ENCODE measurements at regions not wholly inside any gene's neighbourhood (a gene's known extent, or its start where the extent isn't known, plus 50 kb on each side); places are given as distances from the start of the nearest gene placed in this dataset.

DNA sequence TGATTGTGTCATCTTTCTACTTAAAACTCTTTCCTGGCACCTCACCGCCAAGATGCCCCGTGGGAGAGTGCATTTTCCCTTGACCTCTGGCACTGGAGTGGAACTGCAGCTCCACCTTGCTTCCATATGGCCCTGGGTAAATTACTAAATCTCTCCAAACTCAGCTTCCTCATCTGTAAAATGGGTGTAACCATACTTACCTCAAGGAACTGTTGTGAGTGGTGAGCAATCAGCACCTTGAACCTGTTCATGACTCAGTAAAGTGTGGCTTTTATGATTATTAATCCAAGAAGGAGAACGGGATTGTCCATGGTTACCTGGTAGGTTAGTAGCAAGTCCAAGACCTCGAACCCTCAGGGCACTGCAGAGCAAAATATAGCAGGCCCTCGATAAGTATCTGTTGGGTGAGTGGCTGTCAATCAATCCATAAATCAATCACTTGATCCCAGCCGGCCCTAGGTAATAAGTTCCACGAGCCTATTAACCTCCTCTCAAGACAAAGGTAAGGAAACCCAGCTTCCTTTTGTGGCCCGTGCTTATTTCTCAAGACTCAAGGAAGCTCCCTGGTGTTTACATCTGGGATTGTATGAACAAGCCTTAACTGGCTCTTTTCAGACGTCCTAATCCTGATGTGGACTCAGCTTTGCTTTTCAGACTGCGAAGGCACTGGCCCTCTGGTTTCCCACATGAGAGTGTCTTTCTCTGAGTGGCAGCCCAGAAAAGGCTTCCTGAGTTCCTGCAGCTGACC is 114.0 kb upstream of the GJB5 start:
- Histone ChIP-seq H3K4me2 (ENCODE audit: low read length) (no peak overlapping the region), H3K79me2 (ENCODE audit: low read length) (no peaks in the 10 kb centered on the region), H3K4me3 (ENCODE audit: low read length) (no peak overlapping the region), H3K9me2 (replicated peaks; ENCODE audit: low read length) (no peaks in the 10 kb centered on the region), H3K27me3 (ENCODE audit: low read length) (peaks cover 64% of the 10 kb centered on the region), H2AFZ (ENCODE audit: low read length) (no peak overlapping the region), H3K9ac (ENCODE audit: low read length) (no peak overlapping the region), H3K36me3 (ENCODE audit: low read depth, low read length) (no peaks in the 10 kb centered on the region), H3K4me1 (ENCODE audit: insufficient read depth, low read length) (no peaks in the 10 kb centered on the region), H3K9me3 (ENCODE audit: low read length) (no peaks in the 10 kb centered on the region), H4K20me1 (ENCODE audit: low read length) (no peaks in the 10 kb centered on the region), H3K27ac (ENCODE audit: low read length) (no peak overlapping the region), H3F3A (ENCODE audit: low read length, unreplicated experiment) (no peaks in the 10 kb centered on the region)
- no TSS peak for BruUV-seq (replicated peaks)
- TF ChIP-seq, protein P1, sequence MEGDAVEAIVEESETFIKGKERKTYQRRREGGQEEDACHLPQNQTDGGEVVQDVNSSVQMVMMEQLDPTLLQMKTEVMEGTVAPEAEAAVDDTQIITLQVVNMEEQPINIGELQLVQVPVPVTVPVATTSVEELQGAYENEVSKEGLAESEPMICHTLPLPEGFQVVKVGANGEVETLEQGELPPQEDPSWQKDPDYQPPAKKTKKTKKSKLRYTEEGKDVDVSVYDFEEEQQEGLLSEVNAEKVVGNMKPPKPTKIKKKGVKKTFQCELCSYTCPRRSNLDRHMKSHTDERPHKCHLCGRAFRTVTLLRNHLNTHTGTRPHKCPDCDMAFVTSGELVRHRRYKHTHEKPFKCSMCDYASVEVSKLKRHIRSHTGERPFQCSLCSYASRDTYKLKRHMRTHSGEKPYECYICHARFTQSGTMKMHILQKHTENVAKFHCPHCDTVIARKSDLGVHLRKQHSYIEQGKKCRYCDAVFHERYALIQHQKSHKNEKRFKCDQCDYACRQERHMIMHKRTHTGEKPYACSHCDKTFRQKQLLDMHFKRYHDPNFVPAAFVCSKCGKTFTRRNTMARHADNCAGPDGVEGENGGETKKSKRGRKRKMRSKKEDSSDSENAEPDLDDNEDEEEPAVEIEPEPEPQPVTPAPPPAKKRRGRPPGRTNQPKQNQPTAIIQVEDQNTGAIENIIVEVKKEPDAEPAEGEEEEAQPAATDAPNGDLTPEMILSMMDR (conservative IDR thresholded peaks at IDR 0.05; ENCODE audit: low read depth, low read length): no peak
- TF ChIP-seq EZH2phosphoT487 (IDR thresholded peaks at IDR 0.05; ENCODE audit: borderline replicate concordance, low read length) (no peak), EZH2 (IDR thresholded peaks at IDR 0.05; ENCODE audit: low read length, unreplicated experiment) (no peak)
- intact Hi-C loops (cut with micrococcal nuclease): no loop called here
- no peak for ATAC-seq
- POLR2A ChIA-PET (ENCODE audit: unreplicated experiment): no interaction called here
- DNase-seq: no peak
- CTCF ChIA-PET: no interaction called here

DNA sequence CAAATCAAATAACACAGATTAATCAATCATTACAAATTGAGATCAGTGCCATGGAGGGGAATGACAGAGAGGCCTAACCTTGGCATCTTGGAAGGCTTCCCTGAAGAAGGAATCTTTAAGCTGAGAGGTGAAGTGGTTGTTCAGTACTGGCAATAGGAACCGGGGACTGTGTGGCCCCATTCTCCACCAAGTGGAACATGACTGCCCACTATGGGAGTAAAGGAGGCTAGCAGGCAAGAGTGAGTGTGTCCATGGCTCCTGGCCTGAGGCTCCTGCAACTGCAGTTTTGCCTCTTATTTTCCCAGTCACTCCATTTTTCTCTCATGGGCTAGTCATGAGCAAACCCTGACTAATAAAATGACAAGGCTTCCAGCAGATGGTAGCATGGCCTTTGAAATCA is 112.2 kb upstream of the GJB5 start:
- ATAC-seq (no peak), DNase-seq (no peak)
- Histone ChIP-seq H3K36me3 (ENCODE audit: low read depth, low read length) (no peaks in the 10 kb centered on the region), H3K4me1 (ENCODE audit: insufficient read depth, low read length) (no peaks in the 10 kb centered on the region), H3K79me2 (ENCODE audit: low read length) (no peaks in the 10 kb centered on the region), H4K20me1 (ENCODE audit: low read length) (no peaks in the 10 kb centered on the region), H3F3A (ENCODE audit: low read length, unreplicated experiment) (no peaks in the 10 kb centered on the region), H3K27ac (ENCODE audit: low read length) (no peak overlapping the region), H3K4me3 (ENCODE audit: low read length) (no peak overlapping the region), H3K9me3 (ENCODE audit: low read length) (no peaks in the 10 kb centered on the region), H3K9ac (ENCODE audit: low read length) (no peak overlapping the region), H3K4me2 (ENCODE audit: low read length) (no peak overlapping the region), H2AFZ (ENCODE audit: low read length) (no peak overlapping the region), H3K27me3 (ENCODE audit: low read length) (peaks cover 74% of the 10 kb centered on the region), H3K9me2 (replicated peaks; ENCODE audit: low read length) (no peaks in the 10 kb centered on the region)
- BruUV-seq (replicated peaks): no TSS peak
- TF ChIP-seq EZH2phosphoT487 (IDR thresholded peaks at IDR 0.05; ENCODE audit: borderline replicate concordance, low read length) (no peak), EZH2 (IDR thresholded peaks at IDR 0.05; ENCODE audit: low read length, unreplicated experiment) (no peak)
- TF ChIP-seq, protein P1 (conservative IDR thresholded peaks at IDR 0.05; ENCODE audit: low read depth, low read length): 0 out of 2 replicates have a peak, but pooled peaks have one; percentile 14
- ChIA-PET CTCF (no interaction called here), POLR2A (ENCODE audit: unreplicated experiment) (no interaction called here)
- intact Hi-C loops (cut with micrococcal nuclease): no loop called here

DNA sequence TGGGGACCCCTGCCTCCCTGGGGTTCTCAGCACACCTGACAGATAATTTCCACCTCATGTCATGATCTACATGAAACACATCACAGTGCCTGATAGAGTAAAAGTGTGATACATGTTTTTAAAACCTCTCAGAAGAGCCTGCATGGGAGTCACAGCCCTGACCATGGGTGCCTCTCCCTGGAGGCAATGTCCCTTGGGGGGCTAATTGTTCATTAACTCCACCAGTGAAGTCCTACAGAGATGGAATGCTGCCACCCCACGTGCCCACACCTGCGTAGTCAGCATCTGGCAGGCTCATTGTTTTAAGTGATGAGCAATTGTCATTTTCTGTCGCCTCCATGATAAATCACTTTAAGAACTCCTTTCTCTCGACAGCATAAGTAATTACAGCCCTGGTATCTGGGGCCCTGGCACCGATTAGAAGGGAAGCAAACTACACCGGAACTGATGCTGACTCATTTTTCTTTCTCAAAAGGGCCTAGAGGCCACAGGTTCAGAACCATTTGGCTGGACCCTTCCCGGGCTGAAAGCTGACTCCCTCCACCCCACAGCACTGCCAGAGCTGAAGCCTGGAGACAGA is 109.6 kb upstream of the GJB5 start:
- H3K79me2 ChIP-seq (ENCODE audit: low read length): no peaks in the 10 kb centered on the region
- no peaks in the 10 kb centered on the region for H3K4me1 ChIP-seq (ENCODE audit: insufficient read depth, low read length)
- no peaks in the 10 kb centered on the region for H3K36me3 ChIP-seq (ENCODE audit: low read depth, low read length)
- intact Hi-C loops (cut with micrococcal nuclease): no loop called here
- no peak overlapping the region for H3K4me2 ChIP-seq (ENCODE audit: low read length)
- ChIA-PET CTCF (no interaction called here), POLR2A (ENCODE audit: unreplicated experiment) (no interaction called here)
- H3F3A ChIP-seq (ENCODE audit: low read length, unreplicated experiment): no peaks in the 10 kb centered on the region
- no peak overlapping the region for H3K9ac ChIP-seq (ENCODE audit: low read length)
- no peak for DNase-seq
- H2AFZ ChIP-seq (ENCODE audit: low read length): no peak overlapping the region
- H3K27ac ChIP-seq (ENCODE audit: low read length): no peak overlapping the region
- H3K27me3 ChIP-seq (ENCODE audit: low read length): peaks cover 84% of the 10 kb centered on the region
- H3K9me3 ChIP-seq (ENCODE audit: low read length): no peaks in the 10 kb centered on the region
- H3K4me3 ChIP-seq (ENCODE audit: low read length): no peak overlapping the region
- H3K9me2 ChIP-seq (replicated peaks; ENCODE audit: low read length): no peaks in the 10 kb centered on the region
- no peak for ATAC-seq
- no TSS peak for BruUV-seq (replicated peaks)
- TF ChIP-seq EZH2phosphoT487 (IDR thresholded peaks at IDR 0.05; ENCODE audit: borderline replicate concordance, low read length): no peak
- TF ChIP-seq EZH2 (IDR thresholded peaks at IDR 0.05; ENCODE audit: low read length, unreplicated experiment): no peak
- TF ChIP-seq, protein P1 (conservative IDR thresholded peaks at IDR 0.05; ENCODE audit: low read depth, low read length): no peak
- no peaks in the 10 kb centered on the region for H4K20me1 ChIP-seq (ENCODE audit: low read length)
